GM23338 (cell line): ENCODE measurements at regions not wholly inside any gene's neighbourhood (a gene's known extent, or its start where the extent isn't known, plus 50 kb on each side); places are given as distances from the start of the nearest gene placed in this dataset.

Source experiments
- ATAC-seq: fragments of 200-7000 bp; cut with Tn5 transposase; 3 replicates; pipeline ENCODE4 v1.9.1; 2020
- DNase-seq: peaks from one replicate; pipeline ENCODE4 v3.0.0-alpha.2; 2015; ENCODE audit warnings: low spot score
- H2AFZ ChIP-seq: fragments of 200-600 bp; sonication (generic); 2 replicates; pipeline ENCODE4 v1.8.0; 2016; ENCODE audit warnings: antibody characterized with exemption, mild to moderate bottlenecking, moderate library complexity
- H3F3A ChIP-seq: fragments of 200-600 bp; sonication (generic); replicated peaks from 2 replicates; pipeline ENCODE4 v1.8.0; 2017; ENCODE audit warnings: antibody characterized with exemption, mixed run types, low read depth
- H3K27ac ChIP-seq: fragments of 200-600 bp; sonication (generic); 2 replicates; pipeline ENCODE4 v1.6.1; 2016; ENCODE audit warnings: low read depth
- H3K27me3 ChIP-seq: fragments of 200-600 bp; sonication (generic); 2 replicates; pipeline ENCODE4 v1.8.0; 2016; ENCODE audit warnings: mild to moderate bottlenecking, mixed run types, moderate library complexity; ENCODE audit not compliant: insufficient read depth
- H3K36me3 ChIP-seq: fragments of 200-600 bp; sonication (generic); 2 replicates; pipeline ENCODE4 v1.8.0; 2016; ENCODE audit warnings: mild to moderate bottlenecking; ENCODE audit not compliant: insufficient read depth
- H3K4me1 ChIP-seq: fragments of 200-600 bp; sonication (generic); 2 replicates; pipeline ENCODE4 v1.8.0; 2016; ENCODE audit warnings: mild to moderate bottlenecking, moderate library complexity; ENCODE audit not compliant: insufficient read depth
- H3K4me2 ChIP-seq: fragments of 200-600 bp; sonication (generic); 2 replicates; pipeline ENCODE4 v1.7.1; 2017; ENCODE audit warnings: mixed run types
- H3K4me3 ChIP-seq: fragments of 200-600 bp; sonication (generic); 2 replicates; pipeline ENCODE4 v1.6.1; 2016; ENCODE audit warnings: mixed run types
- H3K79me2 ChIP-seq: fragments of 200-600 bp; sonication (generic); replicated peaks from 2 replicates; pipeline ENCODE4 v1.8.0; 2017; ENCODE audit warnings: mild to moderate bottlenecking; ENCODE audit not compliant: insufficient read depth
- H3K9me2 ChIP-seq: fragments of 200-600 bp; sonication (generic); 2 replicates; pipeline ENCODE4 v1.8.0; 2017; ENCODE audit not compliant: insufficient read depth
- H4K20me1 ChIP-seq: fragments of 200-600 bp; sonication (generic); replicated peaks from 2 replicates; pipeline ENCODE4 v1.8.0; 2017; ENCODE audit warnings: mild to moderate bottlenecking; ENCODE audit not compliant: insufficient read depth
- H3K27ac Mint-ChIP-seq: 2 replicates; pipeline ENCODE4 v1.8.0; 2020; ENCODE audit warnings: inconsistent platforms, mild to moderate bottlenecking, moderate library complexity, mixed read lengths
- H3K27me3 Mint-ChIP-seq: 3 replicates; pipeline ENCODE4 v1.8.0; 2022; ENCODE audit warnings: low read depth, mild to moderate bottlenecking, moderate library complexity, mixed read lengths, inconsistent platforms; ENCODE audit not compliant: insufficient read depth, poor library complexity
- H3K36me3 Mint-ChIP-seq: 3 replicates; pipeline ENCODE4 v1.8.0; 2021; ENCODE audit warnings: low read depth, mild to moderate bottlenecking, inconsistent platforms, moderate library complexity, mixed read lengths
- H3K4me1 Mint-ChIP-seq: 3 replicates; pipeline ENCODE4 v1.8.0; 2020; ENCODE audit warnings: mild to moderate bottlenecking, inconsistent platforms, mixed read lengths
- H3K4me3 Mint-ChIP-seq: 3 replicates; pipeline ENCODE4 v1.8.0; 2021; ENCODE audit warnings: moderate library complexity, mild to moderate bottlenecking, inconsistent platforms, mixed read lengths
- H3K9me3 Mint-ChIP-seq: 3 replicates; pipeline ENCODE4 v1.8.0; 2020; ENCODE audit warnings: moderate library complexity, mild to moderate bottlenecking, inconsistent platforms, mixed read lengths
- EZH2 ChIP-seq: fragments of 200-600 bp; sonication (generic); IDR thresholded peaks from one replicate; pipeline ENCODE4 v1.8.0; 2017; ENCODE audit warnings: antibody characterized with exemption, mild to moderate bottlenecking, low read depth; ENCODE audit not compliant: unreplicated experiment
- NANOG ChIP-seq: IDR thresholded peaks from 2 replicates; pipeline ENCODE4 v1.6.1; 2016; ENCODE audit warnings: antibody characterized with exemption, borderline replicate concordance
- POLR2AphosphoS5 ChIP-seq: IDR thresholded peaks from 2 replicates; pipeline ENCODE4 v1.6.1; 2016; ENCODE audit warnings: antibody characterized with exemption, low read depth
- STAT1 ChIP-seq: IDR thresholded peaks from one replicate; pipeline ENCODE4 v1.6.1; 2016; ENCODE audit warnings: antibody characterized with exemption; ENCODE audit not compliant: unreplicated experiment
- ZNF114 ChIP-seq: fragments of 250-450 bp; sonication (Bioruptor Pico); IDR thresholded peaks from 2 replicates; pipeline ENCODE4 v1.5.0; 2020; ENCODE audit warnings: mild to moderate bottlenecking, moderate library complexity
- TF ChIP-seq, protein P1 (sequence below), 2 experiments: fragments of 200-600 bp in 1 of 2; sonication (generic) in 1 of 2; conservative IDR thresholded peaks; 2 replicates each; pipeline versions ENCODE4 v1.5.1 to v1.6.1; 2016 to 2017; ENCODE audit warnings: antibody characterized with exemption in 2 of 2, low read depth in 2 of 2, mild to moderate bottlenecking in 2 of 2, moderate library complexity in 1 of 2
- TF ChIP-seq, protein P2 (sequence below): IDR thresholded peaks from 2 replicates; pipeline ENCODE4 v1.6.1; 2016; ENCODE audit warnings: antibody characterized with exemption
- TF ChIP-seq, protein P3 (sequence below): fragments of 250-450 bp; sonication (Bioruptor Pico); IDR thresholded peaks from 2 replicates; pipeline ENCODE4 v1.5.0; 2020; ENCODE audit warnings: mild to moderate bottlenecking, moderate library complexity

DNA sequence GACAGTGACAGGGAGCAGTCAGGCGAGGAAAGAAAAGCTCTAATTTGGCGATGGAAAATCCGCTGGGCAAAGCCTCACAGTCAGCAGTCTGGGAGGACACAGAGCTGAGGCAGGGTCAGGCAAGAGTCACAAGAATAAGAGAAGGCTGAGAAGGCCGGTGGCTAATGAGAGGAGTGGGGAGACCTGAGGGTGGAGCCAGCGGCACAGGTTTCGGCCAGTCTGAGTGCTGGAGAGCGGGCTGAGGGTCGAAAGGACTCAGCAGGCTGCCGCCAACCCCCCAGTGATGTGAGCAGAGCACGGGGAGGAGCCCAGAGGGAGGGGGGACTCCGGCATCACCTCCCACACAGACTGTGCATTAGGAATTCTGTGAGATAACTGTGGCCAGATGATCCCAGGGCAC lies 500.6 kb upstream of the MYT1L start:
- no peaks in the 10 kb centered on the region for H3F3A ChIP-seq
- Mint-ChIP-seq H3K27me3 (peaks cover 4% of the 10 kb centered on the region), H3K4me1 (peaks cover 3% of the 10 kb centered on the region; the same call in 1 of the 3 replicates), H3K9me3 (peaks cover 11% of the 10 kb centered on the region; the same call in 1 of the 3 replicates), H3K27ac (no peak overlapping the region), H3K36me3 (no peaks in the 10 kb centered on the region), H3K4me3 (no peak overlapping the region)
- no peak overlapping the region for H3K27ac ChIP-seq
- H2AFZ ChIP-seq: peak overlapping the region; percentile 23; the same call in 1 of the 2 replicates
- H3K4me3 ChIP-seq: no peak overlapping the region
- H4K20me1 ChIP-seq: no peaks in the 10 kb centered on the region
- TF ChIP-seq, protein P1, sequence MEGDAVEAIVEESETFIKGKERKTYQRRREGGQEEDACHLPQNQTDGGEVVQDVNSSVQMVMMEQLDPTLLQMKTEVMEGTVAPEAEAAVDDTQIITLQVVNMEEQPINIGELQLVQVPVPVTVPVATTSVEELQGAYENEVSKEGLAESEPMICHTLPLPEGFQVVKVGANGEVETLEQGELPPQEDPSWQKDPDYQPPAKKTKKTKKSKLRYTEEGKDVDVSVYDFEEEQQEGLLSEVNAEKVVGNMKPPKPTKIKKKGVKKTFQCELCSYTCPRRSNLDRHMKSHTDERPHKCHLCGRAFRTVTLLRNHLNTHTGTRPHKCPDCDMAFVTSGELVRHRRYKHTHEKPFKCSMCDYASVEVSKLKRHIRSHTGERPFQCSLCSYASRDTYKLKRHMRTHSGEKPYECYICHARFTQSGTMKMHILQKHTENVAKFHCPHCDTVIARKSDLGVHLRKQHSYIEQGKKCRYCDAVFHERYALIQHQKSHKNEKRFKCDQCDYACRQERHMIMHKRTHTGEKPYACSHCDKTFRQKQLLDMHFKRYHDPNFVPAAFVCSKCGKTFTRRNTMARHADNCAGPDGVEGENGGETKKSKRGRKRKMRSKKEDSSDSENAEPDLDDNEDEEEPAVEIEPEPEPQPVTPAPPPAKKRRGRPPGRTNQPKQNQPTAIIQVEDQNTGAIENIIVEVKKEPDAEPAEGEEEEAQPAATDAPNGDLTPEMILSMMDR (conservative IDR thresholded peaks at IDR 0.05; ENCODE audit: low read depth in 2 of 2): peak in 1 of 2 experiments; percentile 46; a peak in 2 of 4 replicates
- TF ChIP-seq, protein P2, sequence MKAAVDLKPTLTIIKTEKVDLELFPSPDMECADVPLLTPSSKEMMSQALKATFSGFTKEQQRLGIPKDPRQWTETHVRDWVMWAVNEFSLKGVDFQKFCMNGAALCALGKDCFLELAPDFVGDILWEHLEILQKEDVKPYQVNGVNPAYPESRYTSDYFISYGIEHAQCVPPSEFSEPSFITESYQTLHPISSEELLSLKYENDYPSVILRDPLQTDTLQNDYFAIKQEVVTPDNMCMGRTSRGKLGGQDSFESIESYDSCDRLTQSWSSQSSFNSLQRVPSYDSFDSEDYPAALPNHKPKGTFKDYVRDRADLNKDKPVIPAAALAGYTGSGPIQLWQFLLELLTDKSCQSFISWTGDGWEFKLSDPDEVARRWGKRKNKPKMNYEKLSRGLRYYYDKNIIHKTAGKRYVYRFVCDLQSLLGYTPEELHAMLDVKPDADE: no peak
- H3K4me1 ChIP-seq: no peaks in the 10 kb centered on the region
- DNase-seq: peak; percentile 29
- no peaks in the 10 kb centered on the region; the same call in 1 of the 2 replicates for H3K9me2 ChIP-seq
- no peaks in the 10 kb centered on the region for H3K79me2 ChIP-seq
- no peaks in the 10 kb centered on the region for H3K36me3 ChIP-seq
- no peak overlapping the region for H3K4me2 ChIP-seq
- H3K27me3 ChIP-seq: no peaks in the 10 kb centered on the region
- ATAC-seq: peak; percentile 90

DNA sequence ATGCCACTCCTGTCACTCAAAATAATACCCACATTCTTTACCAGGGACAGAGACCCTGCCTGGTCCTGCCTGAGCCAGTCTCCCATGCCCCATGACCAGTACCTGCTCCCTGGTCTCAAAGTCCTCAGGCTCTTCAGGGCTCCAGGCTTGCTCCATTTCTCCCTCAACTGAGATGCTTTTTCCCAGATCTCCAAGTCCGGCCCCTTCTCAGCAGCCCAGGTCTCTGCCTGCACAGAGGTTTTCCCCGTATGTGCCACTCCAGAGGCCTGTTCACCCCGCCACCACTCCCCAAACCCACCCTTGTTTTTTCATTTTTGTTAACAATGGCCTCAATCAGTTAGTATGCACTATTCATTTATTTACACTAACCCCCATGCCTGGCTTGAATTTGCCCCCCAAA lies 499.5 kb upstream of the MYT1L start:
- DNase-seq: no peak
- H3K4me3 Mint-ChIP-seq: no peak overlapping the region
- no peak for TF ChIP-seq NANOG
- TF ChIP-seq, protein P2: no peak
- TF ChIP-seq, protein P3, sequence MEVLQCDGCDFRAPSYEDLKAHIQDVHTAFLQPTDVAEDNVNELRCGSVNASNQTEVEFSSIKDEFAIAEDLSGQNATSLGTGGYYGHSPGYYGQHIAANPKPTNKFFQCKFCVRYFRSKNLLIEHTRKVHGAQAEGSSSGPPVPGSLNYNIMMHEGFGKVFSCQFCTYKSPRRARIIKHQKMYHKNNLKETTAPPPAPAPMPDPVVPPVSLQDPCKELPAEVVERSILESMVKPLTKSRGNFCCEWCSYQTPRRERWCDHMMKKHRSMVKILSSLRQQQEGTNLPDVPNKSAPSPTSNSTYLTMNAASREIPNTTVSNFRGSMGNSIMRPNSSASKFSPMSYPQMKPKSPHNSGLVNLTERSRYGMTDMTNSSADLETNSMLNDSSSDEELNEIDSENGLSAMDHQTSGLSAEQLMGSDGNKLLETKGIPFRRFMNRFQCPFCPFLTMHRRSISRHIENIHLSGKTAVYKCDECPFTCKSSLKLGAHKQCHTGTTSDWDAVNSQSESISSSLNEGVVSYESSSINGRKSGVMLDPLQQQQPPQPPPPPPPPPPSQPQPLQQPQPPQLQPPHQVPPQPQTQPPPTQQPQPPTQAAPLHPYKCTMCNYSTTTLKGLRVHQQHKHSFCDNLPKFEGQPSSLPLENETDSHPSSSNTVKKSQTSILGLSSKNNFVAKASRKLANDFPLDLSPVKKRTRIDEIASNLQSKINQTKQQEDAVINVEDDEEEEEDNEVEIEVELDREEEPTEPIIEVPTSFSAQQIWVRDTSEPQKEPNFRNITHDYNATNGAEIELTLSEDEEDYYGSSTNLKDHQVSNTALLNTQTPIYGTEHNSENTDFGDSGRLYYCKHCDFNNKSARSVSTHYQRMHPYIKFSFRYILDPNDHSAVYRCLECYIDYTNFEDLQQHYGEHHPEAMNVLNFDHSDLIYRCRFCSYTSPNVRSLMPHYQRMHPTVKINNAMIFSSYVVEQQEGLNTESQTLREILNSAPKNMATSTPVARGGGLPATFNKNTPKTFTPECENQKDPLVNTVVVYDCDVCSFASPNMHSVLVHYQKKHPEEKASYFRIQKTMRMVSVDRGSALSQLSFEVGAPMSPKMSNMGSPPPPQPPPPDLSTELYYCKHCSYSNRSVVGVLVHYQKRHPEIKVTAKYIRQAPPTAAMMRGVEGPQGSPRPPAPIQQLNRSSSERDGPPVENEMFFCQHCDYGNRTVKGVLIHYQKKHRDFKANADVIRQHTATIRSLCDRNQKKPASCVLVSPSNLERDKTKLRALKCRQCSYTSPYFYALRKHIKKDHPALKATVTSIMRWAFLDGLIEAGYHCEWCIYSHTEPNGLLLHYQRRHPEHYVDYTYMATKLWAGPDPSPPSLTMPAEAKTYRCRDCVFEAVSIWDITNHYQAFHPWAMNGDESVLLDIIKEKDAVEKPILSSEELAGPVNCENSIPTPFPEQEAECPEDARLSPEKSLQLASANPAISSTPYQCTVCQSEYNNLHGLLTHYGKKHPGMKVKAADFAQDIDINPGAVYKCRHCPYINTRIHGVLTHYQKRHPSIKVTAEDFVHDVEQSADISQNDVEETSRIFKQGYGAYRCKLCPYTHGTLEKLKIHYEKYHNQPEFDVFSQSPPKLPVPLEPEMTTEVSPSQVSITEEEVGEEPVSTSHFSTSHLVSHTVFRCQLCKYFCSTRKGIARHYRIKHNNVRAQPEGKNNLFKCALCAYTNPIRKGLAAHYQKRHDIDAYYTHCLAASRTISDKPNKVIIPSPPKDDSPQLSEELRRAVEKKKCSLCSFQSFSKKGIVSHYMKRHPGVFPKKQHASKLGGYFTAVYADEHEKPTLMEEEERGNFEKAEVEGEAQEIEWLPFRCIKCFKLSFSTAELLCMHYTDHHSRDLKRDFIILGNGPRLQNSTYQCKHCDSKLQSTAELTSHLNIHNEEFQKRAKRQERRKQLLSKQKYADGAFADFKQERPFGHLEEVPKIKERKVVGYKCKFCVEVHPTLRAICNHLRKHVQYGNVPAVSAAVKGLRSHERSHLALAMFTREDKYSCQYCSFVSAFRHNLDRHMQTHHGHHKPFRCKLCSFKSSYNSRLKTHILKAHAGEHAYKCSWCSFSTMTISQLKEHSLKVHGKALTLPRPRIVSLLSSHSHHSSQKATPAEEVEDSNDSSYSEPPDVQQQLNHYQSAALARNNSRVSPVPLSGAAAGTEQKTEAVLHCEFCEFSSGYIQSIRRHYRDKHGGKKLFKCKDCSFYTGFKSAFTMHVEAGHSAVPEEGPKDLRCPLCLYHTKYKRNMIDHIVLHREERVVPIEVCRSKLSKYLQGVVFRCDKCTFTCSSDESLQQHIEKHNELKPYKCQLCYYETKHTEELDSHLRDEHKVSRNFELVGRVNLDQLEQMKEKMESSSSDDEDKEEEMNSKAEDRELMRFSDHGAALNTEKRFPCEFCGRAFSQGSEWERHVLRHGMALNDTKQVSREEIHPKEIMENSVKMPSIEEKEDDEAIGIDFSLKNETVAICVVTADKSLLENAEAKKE (CRISPR knock-in tag): no peak
- TF ChIP-seq, protein P1 (conservative IDR thresholded peaks at IDR 0.05; ENCODE audit: low read depth in 2 of 2): no peak
- no peak for TF ChIP-seq STAT1
- no peak for TF ChIP-seq EZH2
- TF ChIP-seq ZNF114: no peak
- TF ChIP-seq POLR2AphosphoS5: no peak

More for the DNA sequence above, 499.5 kb upstream of the MYT1L start:
- Mint-ChIP-seq H3K27ac (no peak overlapping the region), H3K36me3 (no peaks in the 10 kb centered on the region), H3K9me3 (peaks cover 6% of the 10 kb centered on the region; the same call in 1 of the 3 replicates), H3K27me3 (peaks cover 5% of the 10 kb centered on the region), H3K4me1 (peaks cover 3% of the 10 kb centered on the region; the same call in 1 of the 3 replicates)
- Histone ChIP-seq H3K36me3 (no peaks in the 10 kb centered on the region), H2AFZ (no peak overlapping the region), H3K27me3 (no peaks in the 10 kb centered on the region), H3K4me2 (no peak overlapping the region), H3K9me2 (no peaks in the 10 kb centered on the region; the same call in 1 of the 2 replicates), H3K27ac (no peak overlapping the region), H3K4me1 (no peaks in the 10 kb centered on the region), H3K79me2 (no peaks in the 10 kb centered on the region), H3K4me3 (no peak overlapping the region), H3F3A (no peaks in the 10 kb centered on the region), H4K20me1 (no peaks in the 10 kb centered on the region)
- ATAC-seq: no peak
